ENCODE measurements at regions not wholly inside any gene's neighbourhood (a gene's known extent, or its start where the extent isn't known, plus 50 kb on each side); places are given as distances from the start of the nearest gene placed in this dataset.

DNA sequence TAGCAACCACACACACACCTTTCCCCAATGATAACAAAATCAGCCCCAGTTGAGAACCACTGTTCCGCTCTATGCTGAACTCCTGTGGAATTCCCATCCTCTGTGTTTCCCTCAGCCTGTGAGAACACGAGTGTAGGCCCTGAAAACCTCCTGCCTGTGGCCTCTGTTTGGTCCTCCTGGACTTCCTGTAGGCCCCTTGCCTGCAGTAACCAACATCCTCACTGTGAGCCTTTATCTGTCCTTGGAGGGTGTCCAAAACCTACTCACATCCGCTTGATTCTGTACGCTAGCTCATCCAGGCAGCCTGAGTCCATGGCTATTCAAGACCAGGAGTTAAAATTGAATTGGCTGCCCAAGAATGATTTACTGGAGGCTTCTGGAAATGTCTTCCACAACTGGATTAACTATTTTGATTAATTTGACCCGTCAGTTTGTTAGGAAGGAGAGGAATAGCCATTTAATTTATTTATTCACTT, 149.8 kb downstream of the AKR1D1 start:
- POLR2A ChIA-PET: no interaction called here
- CTCF ChIA-PET: no interaction called here
- Histone ChIP-seq H3K4me3 (ENCODE audit: low read depth, low read length) (no peak overlapping the region), H3K9me3 (ENCODE audit: control insufficient read depth, insufficient read depth, low read depth, low read length) (no peaks in the 10 kb centered on the region), H3K36me3 (ENCODE audit: control insufficient read depth in 2 of 2, insufficient read depth in 1 of 2, low read length in 2 of 2) (no peaks in the 10 kb centered on the region), H3K27ac (ENCODE audit: extremely low read depth, low read depth, low read length) (no peak overlapping the region), H3K4me1 (ENCODE audit: control insufficient read depth, insufficient read depth, low read length) (no peaks in the 10 kb centered on the region)
- TF ChIP-seq ZNF146 (tag by site-specific recombination; IDR thresholded peaks at IDR 0.05) (no peak), ZNF629 (tag by site-specific recombination; IDR thresholded peaks at IDR 0.05) (no peak), SP3 (tag by site-specific recombination; IDR thresholded peaks at IDR 0.05) (no peak), ZNF404 (tag by site-specific recombination; IDR thresholded peaks at IDR 0.05) (no peak), ZNF416 (tag by site-specific recombination; IDR thresholded peaks at IDR 0.05) (no peak), ZNF571 (tag by site-specific recombination; IDR thresholded peaks at IDR 0.05) (no peak), ZNF140 (tag by site-specific recombination; IDR thresholded peaks at IDR 0.05) (no peak), ZNF514 (tag by site-specific recombination; IDR thresholded peaks at IDR 0.05) (no peak)
- TF ChIP-seq, protein P1, sequence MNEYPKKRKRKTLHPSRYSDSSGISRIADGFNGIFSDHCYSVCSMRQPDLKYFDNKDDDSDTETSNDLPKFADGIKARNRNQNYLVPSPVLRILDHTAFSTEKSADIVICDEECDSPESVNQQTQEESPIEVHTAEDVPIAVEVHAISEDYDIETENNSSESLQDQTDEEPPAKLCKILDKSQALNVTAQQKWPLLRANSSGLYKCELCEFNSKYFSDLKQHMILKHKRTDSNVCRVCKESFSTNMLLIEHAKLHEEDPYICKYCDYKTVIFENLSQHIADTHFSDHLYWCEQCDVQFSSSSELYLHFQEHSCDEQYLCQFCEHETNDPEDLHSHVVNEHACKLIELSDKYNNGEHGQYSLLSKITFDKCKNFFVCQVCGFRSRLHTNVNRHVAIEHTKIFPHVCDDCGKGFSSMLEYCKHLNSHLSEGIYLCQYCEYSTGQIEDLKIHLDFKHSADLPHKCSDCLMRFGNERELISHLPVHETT (tag by site-specific recombination; IDR thresholded peaks at IDR 0.05): no peak
- TF ChIP-seq, protein P2, sequence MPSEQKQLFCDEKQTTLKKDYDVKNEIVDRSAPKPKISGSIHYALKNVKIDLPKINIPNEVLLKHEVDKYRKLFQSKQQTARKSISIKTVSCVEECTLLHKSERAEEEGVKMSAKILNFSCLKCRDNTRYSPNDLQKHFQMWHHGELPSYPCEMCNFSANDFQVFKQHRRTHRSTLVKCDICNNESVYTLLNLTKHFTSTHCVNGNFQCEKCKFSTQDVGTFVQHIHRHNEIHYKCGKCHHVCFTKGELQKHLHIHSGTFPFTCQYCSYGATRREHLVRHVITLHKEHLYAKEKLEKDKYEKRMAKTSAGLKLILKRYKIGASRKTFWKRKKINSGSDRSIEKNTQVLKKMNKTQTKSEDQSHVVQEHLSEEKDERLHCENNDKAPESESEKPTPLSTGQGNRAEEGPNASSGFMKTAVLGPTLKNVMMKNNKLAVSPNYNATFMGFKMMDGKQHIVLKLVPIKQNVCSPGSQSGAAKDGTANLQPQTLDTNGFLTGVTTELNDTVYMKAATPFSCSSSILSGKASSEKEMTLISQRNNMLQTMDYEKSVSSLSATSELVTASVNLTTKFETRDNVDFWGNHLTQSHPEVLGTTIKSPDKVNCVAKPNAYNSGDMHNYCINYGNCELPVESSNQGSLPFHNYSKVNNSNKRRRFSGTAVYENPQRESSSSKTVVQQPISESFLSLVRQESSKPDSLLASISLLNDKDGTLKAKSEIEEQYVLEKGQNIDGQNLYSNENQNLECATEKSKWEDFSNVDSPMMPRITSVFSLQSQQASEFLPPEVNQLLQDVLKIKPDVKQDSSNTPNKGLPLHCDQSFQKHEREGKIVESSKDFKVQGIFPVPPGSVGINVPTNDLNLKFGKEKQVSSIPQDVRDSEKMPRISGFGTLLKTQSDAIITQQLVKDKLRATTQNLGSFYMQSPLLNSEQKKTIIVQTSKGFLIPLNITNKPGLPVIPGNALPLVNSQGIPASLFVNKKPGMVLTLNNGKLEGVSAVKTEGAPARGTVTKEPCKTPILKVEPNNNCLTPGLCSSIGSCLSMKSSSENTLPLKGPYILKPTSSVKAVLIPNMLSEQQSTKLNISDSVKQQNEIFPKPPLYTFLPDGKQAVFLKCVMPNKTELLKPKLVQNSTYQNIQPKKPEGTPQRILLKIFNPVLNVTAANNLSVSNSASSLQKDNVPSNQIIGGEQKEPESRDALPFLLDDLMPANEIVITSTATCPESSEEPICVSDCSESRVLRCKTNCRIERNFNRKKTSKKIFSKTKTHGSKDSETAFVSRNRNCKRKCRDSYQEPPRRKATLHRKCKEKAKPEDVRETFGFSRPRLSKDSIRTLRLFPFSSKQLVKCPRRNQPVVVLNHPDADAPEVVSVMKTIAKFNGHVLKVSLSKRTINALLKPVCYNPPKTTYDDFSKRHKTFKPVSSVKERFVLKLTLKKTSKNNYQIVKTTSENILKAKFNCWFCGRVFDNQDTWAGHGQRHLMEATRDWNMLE (tag by site-specific recombination; conservative IDR thresholded peaks at IDR 0.05; ENCODE audit: low read depth): no peak
- TF ChIP-seq, protein P3, sequence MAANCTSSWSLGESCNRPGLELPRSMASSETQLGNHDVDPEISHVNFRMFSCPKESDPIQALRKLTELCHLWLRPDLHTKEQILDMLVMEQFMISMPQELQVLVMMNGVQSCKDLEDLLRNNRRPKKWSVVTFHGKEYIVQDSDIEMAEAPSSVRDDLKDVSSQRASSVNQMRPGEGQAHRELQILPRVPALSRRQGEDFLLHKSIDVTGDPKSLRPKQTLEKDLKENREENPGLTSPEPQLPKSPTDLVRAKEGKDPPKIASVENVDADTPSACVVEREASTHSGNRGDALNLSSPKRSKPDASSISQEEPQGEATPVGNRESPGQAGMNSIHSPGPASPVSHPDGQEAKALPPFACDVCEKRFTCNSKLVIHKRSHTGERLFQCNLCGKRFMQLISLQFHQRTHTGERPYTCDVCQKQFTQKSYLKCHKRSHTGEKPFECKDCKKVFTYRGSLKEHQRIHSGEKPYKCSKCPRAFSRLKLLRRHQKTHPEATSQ (tag by site-specific recombination; IDR thresholded peaks at IDR 0.05): no peak
- TF ChIP-seq, protein P4, sequence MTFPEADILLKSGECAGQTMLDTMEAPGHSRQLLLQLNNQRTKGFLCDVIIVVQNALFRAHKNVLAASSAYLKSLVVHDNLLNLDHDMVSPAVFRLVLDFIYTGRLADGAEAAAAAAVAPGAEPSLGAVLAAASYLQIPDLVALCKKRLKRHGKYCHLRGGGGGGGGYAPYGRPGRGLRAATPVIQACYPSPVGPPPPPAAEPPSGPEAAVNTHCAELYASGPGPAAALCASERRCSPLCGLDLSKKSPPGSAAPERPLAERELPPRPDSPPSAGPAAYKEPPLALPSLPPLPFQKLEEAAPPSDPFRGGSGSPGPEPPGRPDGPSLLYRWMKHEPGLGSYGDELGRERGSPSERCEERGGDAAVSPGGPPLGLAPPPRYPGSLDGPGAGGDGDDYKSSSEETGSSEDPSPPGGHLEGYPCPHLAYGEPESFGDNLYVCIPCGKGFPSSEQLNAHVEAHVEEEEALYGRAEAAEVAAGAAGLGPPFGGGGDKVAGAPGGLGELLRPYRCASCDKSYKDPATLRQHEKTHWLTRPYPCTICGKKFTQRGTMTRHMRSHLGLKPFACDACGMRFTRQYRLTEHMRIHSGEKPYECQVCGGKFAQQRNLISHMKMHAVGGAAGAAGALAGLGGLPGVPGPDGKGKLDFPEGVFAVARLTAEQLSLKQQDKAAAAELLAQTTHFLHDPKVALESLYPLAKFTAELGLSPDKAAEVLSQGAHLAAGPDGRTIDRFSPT (tag by site-specific recombination; IDR thresholded peaks at IDR 0.05): no peak

DNA sequence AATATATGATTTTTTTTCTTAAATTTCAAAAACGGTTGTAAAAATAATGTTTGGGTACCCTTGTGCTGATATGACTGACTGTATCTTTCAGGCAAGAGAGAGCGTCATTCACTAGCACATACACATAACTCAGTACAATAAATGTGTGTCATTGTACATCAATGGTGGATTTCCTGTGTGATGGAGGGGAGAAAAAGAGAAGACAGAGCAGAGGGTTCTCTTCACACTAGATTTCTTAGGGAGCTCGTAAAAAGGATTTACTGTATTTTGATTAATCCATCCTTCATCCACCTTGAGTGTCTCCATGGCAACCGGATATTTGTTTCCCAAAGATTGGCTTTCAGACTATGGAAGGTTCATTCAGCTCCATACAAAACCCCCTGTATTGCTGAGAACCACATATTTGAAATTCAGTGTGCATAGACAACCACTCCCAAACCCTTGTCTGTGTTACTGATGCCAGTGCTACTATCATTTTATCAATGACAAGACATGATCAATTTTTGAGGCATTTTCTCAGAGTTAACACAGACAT, 150.6 kb downstream of the AKR1D1 start:
- CTCF ChIA-PET: interaction anchor here (0.6 kb wide), 1 partner anchor 213 kb away, joined by 3 read pairs; no protein-coding TSS in a partner anchor
- Histone ChIP-seq H3K27ac (ENCODE audit: extremely low read depth, low read depth, low read length) (no peak overlapping the region), H3K36me3 (ENCODE audit: control insufficient read depth in 2 of 2, insufficient read depth in 1 of 2, low read length in 2 of 2) (no peaks in the 10 kb centered on the region), H3K4me1 (ENCODE audit: control insufficient read depth, insufficient read depth, low read length) (no peaks in the 10 kb centered on the region), H3K4me3 (ENCODE audit: low read depth, low read length) (no peak overlapping the region), H3K9me3 (ENCODE audit: control insufficient read depth, insufficient read depth, low read depth, low read length) (no peaks in the 10 kb centered on the region)
- POLR2A ChIA-PET: interaction anchor here (0.6 kb wide), 1 partner anchor 378 kb away, joined by 3 read pairs; no protein-coding TSS in a partner anchor
- TF ChIP-seq WT1 (tag by site-specific recombination; IDR thresholded peaks at IDR 0.05) (no peak), KLF7 (tag by site-specific recombination; IDR thresholded peaks at IDR 0.05; ENCODE audit: borderline replicate concordance) (no peak), ZNF248 (tag by site-specific recombination; IDR thresholded peaks at IDR 0.05) (no peak), ZNF555 (tag by site-specific recombination; conservative IDR thresholded peaks at IDR 0.05) (no peak), OVOL3 (tag by site-specific recombination; IDR thresholded peaks at IDR 0.05) (no peak), ZNF843 (tag by site-specific recombination; IDR thresholded peaks at IDR 0.05) (no peak), ZNF16 (tag by site-specific recombination; IDR thresholded peaks at IDR 0.05; ENCODE audit: low read depth) (no peak), SALL2 (tag by site-specific recombination; IDR thresholded peaks at IDR 0.05; ENCODE audit: borderline replicate concordance) (no peak), ZBTB21 (tag by site-specific recombination; IDR thresholded peaks at IDR 0.05) (no peak), EGR2 (tag by site-specific recombination; IDR thresholded peaks at IDR 0.05; ENCODE audit: low read depth) (no peak)
- TF ChIP-seq, protein P5, sequence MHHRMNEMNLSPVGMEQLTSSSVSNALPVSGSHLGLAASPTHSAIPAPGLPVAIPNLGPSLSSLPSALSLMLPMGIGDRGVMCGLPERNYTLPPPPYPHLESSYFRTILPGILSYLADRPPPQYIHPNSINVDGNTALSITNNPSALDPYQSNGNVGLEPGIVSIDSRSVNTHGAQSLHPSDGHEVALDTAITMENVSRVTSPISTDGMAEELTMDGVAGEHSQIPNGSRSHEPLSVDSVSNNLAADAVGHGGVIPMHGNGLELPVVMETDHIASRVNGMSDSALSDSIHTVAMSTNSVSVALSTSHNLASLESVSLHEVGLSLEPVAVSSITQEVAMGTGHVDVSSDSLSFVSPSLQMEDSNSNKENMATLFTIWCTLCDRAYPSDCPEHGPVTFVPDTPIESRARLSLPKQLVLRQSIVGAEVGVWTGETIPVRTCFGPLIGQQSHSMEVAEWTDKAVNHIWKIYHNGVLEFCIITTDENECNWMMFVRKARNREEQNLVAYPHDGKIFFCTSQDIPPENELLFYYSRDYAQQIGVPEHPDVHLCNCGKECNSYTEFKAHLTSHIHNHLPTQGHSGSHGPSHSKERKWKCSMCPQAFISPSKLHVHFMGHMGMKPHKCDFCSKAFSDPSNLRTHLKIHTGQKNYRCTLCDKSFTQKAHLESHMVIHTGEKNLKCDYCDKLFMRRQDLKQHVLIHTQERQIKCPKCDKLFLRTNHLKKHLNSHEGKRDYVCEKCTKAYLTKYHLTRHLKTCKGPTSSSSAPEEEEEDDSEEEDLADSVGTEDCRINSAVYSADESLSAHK (tag by site-specific recombination; IDR thresholded peaks at IDR 0.05): no peak

Measured in HEK293 (cell line).